Erythroblast (primary cell): ENCODE measurements at regions not wholly inside any gene's neighbourhood (a gene's known extent, or its start where the extent isn't known, plus 50 kb on each side); places are given as distances from the start of the nearest gene placed in this dataset.
"Not testable (repeated sequence)": the region's sequence is repeated elsewhere in the genome, so short reads cannot be mapped to it uniquely, and the experiment has no call there.

Source experiments
- DNase-seq, 2 experiments: peaks; one replicate each; lab custom pipeline; 2025; lab: John Stamatoyannopoulos, UW
- GATA1 ChIP-seq: IDR thresholded peaks from 2 replicates; pipeline ENCODE4 v1.6.1; 2011; ENCODE audit warnings: low read depth, mild to moderate bottlenecking, control low read depth, low read length, moderate library complexity
- POLR2A ChIP-seq: IDR thresholded peaks from 2 replicates; pipeline ENCODE4 v1.6.1; 2011; ENCODE audit warnings: mild to moderate bottlenecking, low read length

- no peak for DNase-seq
- no peak for TF ChIP-seq GATA1
- no peak for TF ChIP-seq POLR2A
Observed at GRCh38 chr1:98575955-98576354, 85.6 kb upstream of the SNX7 start.

- DNase-seq, result no peak
- TF ChIP-seq GATA1, result no peak
Observed at GRCh38 chr1:98565951-98566350, 95.6 kb upstream of the SNX7 start.

- TF ChIP-seq GATA1 (no peak), POLR2A (no peak)
- DNase-seq, result no peak
Observed at GRCh38 chr1:98559291-98559690, 102.2 kb upstream of the SNX7 start.

GRCh38 chr1:98557895-98558294 lies 103.6 kb upstream of the SNX7 start:
- DNase-seq, result no peak
- TF ChIP-seq POLR2A (no peak), GATA1 (no peak)

GRCh38 chr1:98556521-98557158 lies 104.9 kb upstream of the SNX7 start:
- DNase-seq, result peak; percentile 2 to 27
- TF ChIP-seq GATA1, result no peak
- TF ChIP-seq POLR2A, result no peak

- TF ChIP-seq GATA1 (no peak), POLR2A (no peak)
- no peak for DNase-seq
Observed at GRCh38 chr1:98555814-98556213, 105.7 kb upstream of the SNX7 start.

GRCh38 chr1:98552576-98553074 lies 108.9 kb upstream of the SNX7 start:
- DNase-seq, result not testable (repeated sequence)

GRCh38 chr1:98550076-98550475 lies 111.4 kb upstream of the SNX7 start:
- DNase-seq, result no peak
- no peak for TF ChIP-seq POLR2A
- no peak for TF ChIP-seq GATA1

- TF ChIP-seq GATA1 (no peak), POLR2A (no peak)
- DNase-seq, result no peak
Observed at GRCh38 chr1:98546319-98546718, 115.2 kb upstream of the SNX7 start.

- TF ChIP-seq GATA1 (no peak), POLR2A (no peak)
- no peak for DNase-seq
Observed at GRCh38 chr1:98538106-98538505, 123.4 kb upstream of the SNX7 start.

- no peak for TF ChIP-seq GATA1
- DNase-seq, result no peak
Observed at GRCh38 chr1:98523256-98523655, 138.3 kb upstream of the SNX7 start.

GRCh38 chr1:98516306-98516705 lies 145.2 kb upstream of the SNX7 start:
- TF ChIP-seq POLR2A (no peak), GATA1 (no peak)
- no peak for DNase-seq

GRCh38 chr1:98515744-98516143 lies 145.8 kb upstream of the SNX7 start:
- no peak for DNase-seq
- TF ChIP-seq POLR2A, result no peak
- no peak for TF ChIP-seq GATA1

GRCh38 chr1:98512216-98512615 lies 149.3 kb upstream of the SNX7 start:
- not testable (repeated sequence) for DNase-seq

GRCh38 chr1:98503771-98504170 lies 157.8 kb upstream of the SNX7 start:
- TF ChIP-seq GATA1, result no peak
- no peak for TF ChIP-seq POLR2A
- DNase-seq, result no peak

- no peak for TF ChIP-seq POLR2A
- no peak for TF ChIP-seq GATA1
- DNase-seq, result no peak
Observed at GRCh38 chr1:98502937-98503336, 158.6 kb upstream of the SNX7 start.

GRCh38 chr1:98500324-98500723 lies 161.2 kb upstream of the SNX7 start:
- DNase-seq, result no peak

More at GRCh38 chr1:98500324-98500723, 161.2 kb upstream of the SNX7 start:
- TF ChIP-seq POLR2A (no peak), GATA1 (no peak)
